ENCODE measurements at regions not wholly inside any gene's neighbourhood (a gene's known extent, or its start where the extent isn't known, plus 50 kb on each side); places are given as distances from the start of the nearest gene placed in this dataset.

- WGBS (ENCODE audit: insufficient coverage), result no CpG with 5 or more reads among the region's 8 CpGs
- no peak overlapping the region for H3K4me3 ChIP-seq (ENCODE audit: low read depth, low read length)
- H3K9me3 ChIP-seq (ENCODE audit: control insufficient read depth, insufficient read depth, low read length), result no peaks in the 10 kb centered on the region
- H3K27me3 ChIP-seq (ENCODE audit: control insufficient read depth, insufficient read depth, low read length), result peaks cover 22% of the 10 kb centered on the region
- no peak for DNase-seq (ENCODE audit: low read depth in 4 of 6, low spot score in 6 of 6)
- no peaks in the 10 kb centered on the region for H3K4me1 ChIP-seq (ENCODE audit: control insufficient read depth, insufficient read depth, low read length)
- H3K36me3 ChIP-seq (ENCODE audit: control insufficient read depth, insufficient read depth, low read length), result no peaks in the 10 kb centered on the region
- H3K27ac ChIP-seq (ENCODE audit: low read depth, low read length), result no peak overlapping the region
These were observed 389.8 kb downstream of the NR2F2 start for GRCh38 chr15:96720251-96720650.

DNA sequence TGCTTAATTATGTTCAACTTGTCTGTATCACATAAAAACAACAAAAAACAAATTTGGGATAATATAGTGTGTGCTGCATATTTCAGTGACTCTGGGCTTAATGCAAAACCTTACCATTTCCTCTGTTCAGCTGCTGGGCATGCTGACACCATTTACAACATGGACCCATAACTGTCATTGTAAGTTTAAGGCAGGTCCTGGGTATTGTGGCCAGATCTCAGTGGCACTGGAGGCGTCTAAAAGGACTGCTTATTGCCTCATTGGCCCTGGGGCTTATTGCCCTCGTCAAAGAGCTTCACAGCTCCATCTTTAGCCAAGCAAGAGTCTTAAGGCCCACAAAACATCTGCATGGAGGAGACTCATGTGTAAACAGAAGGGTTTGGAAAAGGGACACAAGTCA is 390.2 kb downstream of the NR2F2 start:
- no peak overlapping the region for H3K4me3 ChIP-seq (ENCODE audit: low read depth, low read length)
- H3K27ac ChIP-seq (ENCODE audit: low read depth, low read length), result no peak overlapping the region
- H3K9me3 ChIP-seq (ENCODE audit: control insufficient read depth, insufficient read depth, low read length), result no peaks in the 10 kb centered on the region
- no peak for DNase-seq (ENCODE audit: low read depth in 4 of 6, low spot score in 6 of 6)
- H3K27me3 ChIP-seq (ENCODE audit: control insufficient read depth, insufficient read depth, low read length), result peaks cover 22% of the 10 kb centered on the region
- 74% methylated on average over 2 of the region's 2 CpGs for WGBS (ENCODE audit: insufficient coverage)
- H3K4me1 ChIP-seq (ENCODE audit: control insufficient read depth, insufficient read depth, low read length), result no peaks in the 10 kb centered on the region
- H3K36me3 ChIP-seq (ENCODE audit: control insufficient read depth, insufficient read depth, low read length), result no peaks in the 10 kb centered on the region

GRCh38 chr15:96728591-96728990 is 398.1 kb downstream of the NR2F2 start:
- WGBS (ENCODE audit: insufficient coverage), result 74% methylated on average over 5 of the region's 6 CpGs
- Histone ChIP-seq H3K4me3 (ENCODE audit: low read depth, low read length) (no peak overlapping the region), H3K4me1 (ENCODE audit: control insufficient read depth, insufficient read depth, low read length) (no peaks in the 10 kb centered on the region)

GRCh38 chr15:96732704-96733103 is 402.2 kb downstream of the NR2F2 start:
- Histone ChIP-seq H3K36me3 (ENCODE audit: control insufficient read depth, insufficient read depth, low read length) (no peaks in the 10 kb centered on the region), H3K4me1 (ENCODE audit: control insufficient read depth, insufficient read depth, low read length) (no peaks in the 10 kb centered on the region), H3K27me3 (ENCODE audit: control insufficient read depth, insufficient read depth, low read length) (peaks cover 4% of the 10 kb centered on the region), H3K27ac (ENCODE audit: low read depth, low read length) (no peak overlapping the region), H3K9me3 (ENCODE audit: control insufficient read depth, insufficient read depth, low read length) (no peaks in the 10 kb centered on the region), H3K4me3 (ENCODE audit: low read depth, low read length) (no peak overlapping the region)
- DNase-seq (ENCODE audit: low read depth in 4 of 6, low spot score in 6 of 6), result no peak
- 93% methylated on average over 3 of the region's 5 CpGs for WGBS (ENCODE audit: insufficient coverage)

More at GRCh38 chr15:96728591-96728990, 398.1 kb downstream of the NR2F2 start:
- H3K9me3 ChIP-seq (ENCODE audit: control insufficient read depth, insufficient read depth, low read length), result no peaks in the 10 kb centered on the region
- no peaks in the 10 kb centered on the region for H3K36me3 ChIP-seq (ENCODE audit: control insufficient read depth, insufficient read depth, low read length)
- no peak for DNase-seq (ENCODE audit: low read depth in 4 of 6, low spot score in 6 of 6)
- H3K27ac ChIP-seq (ENCODE audit: low read depth, low read length), result no peak overlapping the region
- H3K27me3 ChIP-seq (ENCODE audit: control insufficient read depth, insufficient read depth, low read length), result peaks cover 9% of the 10 kb centered on the region

- H3K27ac ChIP-seq (ENCODE audit: low read depth, low read length), result no peak overlapping the region
- DNase-seq (ENCODE audit: low read depth in 4 of 6, low spot score in 6 of 6), result no peak
- H3K4me1 ChIP-seq (ENCODE audit: control insufficient read depth, insufficient read depth, low read length), result no peaks in the 10 kb centered on the region
- 86% methylated on average over 1 of the region's 4 CpGs for WGBS (ENCODE audit: insufficient coverage)
- peaks cover 4% of the 10 kb centered on the region for H3K27me3 ChIP-seq (ENCODE audit: control insufficient read depth, insufficient read depth, low read length)
- no peaks in the 10 kb centered on the region for H3K9me3 ChIP-seq (ENCODE audit: control insufficient read depth, insufficient read depth, low read length)
- no peaks in the 10 kb centered on the region for H3K36me3 ChIP-seq (ENCODE audit: control insufficient read depth, insufficient read depth, low read length)
- H3K4me3 ChIP-seq (ENCODE audit: low read depth, low read length), result no peak overlapping the region
These were observed 403.2 kb downstream of the NR2F2 start for GRCh38 chr15:96733721-96734120.

GRCh38 chr15:96735632-96736240 is 405.2 kb downstream of the NR2F2 start:
- Histone ChIP-seq H3K27me3 (ENCODE audit: control insufficient read depth, insufficient read depth, low read length) (peaks cover 7% of the 10 kb centered on the region), H3K27ac (ENCODE audit: low read depth, low read length) (no peak overlapping the region), H3K4me3 (ENCODE audit: low read depth, low read length) (no peak overlapping the region), H3K36me3 (ENCODE audit: control insufficient read depth, insufficient read depth, low read length) (no peaks in the 10 kb centered on the region), H3K9me3 (ENCODE audit: control insufficient read depth, insufficient read depth, low read length) (no peaks in the 10 kb centered on the region), H3K4me1 (ENCODE audit: control insufficient read depth, insufficient read depth, low read length) (no peaks in the 10 kb centered on the region)
- WGBS (ENCODE audit: insufficient coverage), result 100% methylated on average over 1 of the region's 2 CpGs
- peak in 2 of 6 donors; percentile 32 to 74 for DNase-seq (ENCODE audit: low read depth in 4 of 6, low spot score in 6 of 6)

DNA sequence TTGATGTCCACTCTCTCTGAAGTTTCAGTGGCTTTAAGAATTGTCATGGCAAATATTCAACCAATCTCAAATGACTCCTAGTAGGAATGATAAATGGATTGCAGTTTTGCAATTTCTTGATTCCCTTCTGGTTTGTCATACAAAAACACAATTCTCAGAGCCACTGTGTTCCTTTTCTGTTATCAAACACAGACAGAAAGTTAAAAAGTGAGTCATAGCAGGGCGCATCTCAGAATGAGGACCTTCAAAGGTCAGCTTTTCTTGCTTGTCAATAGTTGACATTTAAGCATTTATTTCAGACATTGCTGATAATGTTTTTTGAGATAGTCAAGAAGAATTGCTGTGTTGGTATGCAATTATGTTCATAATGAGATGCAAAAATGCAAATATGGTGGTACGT is 405.9 kb downstream of the NR2F2 start:
- 80% methylated on average over 1 of the region's 2 CpGs for WGBS (ENCODE audit: insufficient coverage)
- DNase-seq (ENCODE audit: low read depth in 4 of 6, low spot score in 6 of 6), result peak in 1 of 6 donors; percentile 38
- H3K4me3 ChIP-seq (ENCODE audit: low read depth, low read length), result no peak overlapping the region
- no peaks in the 10 kb centered on the region for H3K9me3 ChIP-seq (ENCODE audit: control insufficient read depth, insufficient read depth, low read length)
- peaks cover 8% of the 10 kb centered on the region for H3K27me3 ChIP-seq (ENCODE audit: control insufficient read depth, insufficient read depth, low read length)
- no peaks in the 10 kb centered on the region for H3K4me1 ChIP-seq (ENCODE audit: control insufficient read depth, insufficient read depth, low read length)
- no peaks in the 10 kb centered on the region for H3K36me3 ChIP-seq (ENCODE audit: control insufficient read depth, insufficient read depth, low read length)
- no peak overlapping the region for H3K27ac ChIP-seq (ENCODE audit: low read depth, low read length)

DNA sequence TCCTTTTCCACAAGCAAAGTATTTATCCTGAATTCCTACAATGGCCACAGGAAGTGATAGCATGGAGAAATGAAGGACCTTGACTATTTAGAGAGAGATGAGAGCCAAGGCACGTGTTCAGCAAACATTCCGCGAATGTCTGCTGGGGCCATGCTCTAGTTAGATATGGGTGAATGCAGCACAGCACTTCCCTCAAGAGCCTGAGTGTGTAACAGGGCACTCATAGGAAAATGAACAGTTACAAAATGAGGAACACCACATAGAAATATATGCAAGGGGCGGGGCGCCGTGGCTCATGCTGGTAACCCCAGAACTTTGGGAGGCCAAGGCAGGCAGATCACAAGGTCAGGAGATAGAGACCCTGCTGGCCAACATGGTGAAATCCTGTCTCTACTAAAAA is 406.9 kb downstream of the NR2F2 start:
- no peak for DNase-seq (ENCODE audit: low read depth in 4 of 6, low spot score in 6 of 6)
- no peak overlapping the region for H3K27ac ChIP-seq (ENCODE audit: low read depth, low read length)
- peaks cover 16% of the 10 kb centered on the region for H3K27me3 ChIP-seq (ENCODE audit: control insufficient read depth, insufficient read depth, low read length)
- H3K4me3 ChIP-seq (ENCODE audit: low read depth, low read length), result no peak overlapping the region
- no peaks in the 10 kb centered on the region for H3K36me3 ChIP-seq (ENCODE audit: control insufficient read depth, insufficient read depth, low read length)
- H3K9me3 ChIP-seq (ENCODE audit: control insufficient read depth, insufficient read depth, low read length), result no peaks in the 10 kb centered on the region
- 96% methylated on average over 6 of the region's 6 CpGs for WGBS (ENCODE audit: insufficient coverage)
- no peaks in the 10 kb centered on the region for H3K4me1 ChIP-seq (ENCODE audit: control insufficient read depth, insufficient read depth, low read length)

DNA sequence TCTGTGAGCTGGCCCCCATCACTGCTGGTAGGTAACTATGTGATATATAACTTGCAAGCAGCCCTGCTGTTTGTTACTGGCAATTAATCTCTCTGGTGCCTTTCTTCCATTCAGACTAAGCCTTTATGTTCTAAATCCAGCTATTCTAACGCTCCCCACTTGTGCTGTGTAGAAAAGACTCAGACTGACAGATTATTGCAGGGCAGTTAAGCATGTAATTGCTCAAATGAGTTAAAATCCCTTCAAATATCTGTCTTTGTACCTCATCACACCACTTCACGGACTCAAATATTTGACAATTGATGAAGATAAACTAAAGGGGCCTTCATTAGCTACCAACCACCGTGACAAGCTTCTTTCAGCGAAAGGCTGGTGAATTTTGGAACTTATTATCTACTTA is 416.2 kb downstream of the NR2F2 start:
- Histone ChIP-seq H3K27me3 (ENCODE audit: control insufficient read depth, insufficient read depth, low read length) (peaks cover 39% of the 10 kb centered on the region), H3K27ac (ENCODE audit: low read depth, low read length) (no peak overlapping the region), H3K9me3 (ENCODE audit: control insufficient read depth, insufficient read depth, low read length) (no peaks in the 10 kb centered on the region), H3K4me3 (ENCODE audit: low read depth, low read length) (no peak overlapping the region), H3K4me1 (ENCODE audit: control insufficient read depth, insufficient read depth, low read length) (no peaks in the 10 kb centered on the region), H3K36me3 (ENCODE audit: control insufficient read depth, insufficient read depth, low read length) (no peaks in the 10 kb centered on the region)
- DNase-seq (ENCODE audit: low read depth in 4 of 6, low spot score in 6 of 6), result peak in 4 of 6 donors; percentile 3 to 71 (median 38)
- WGBS (ENCODE audit: insufficient coverage), result no CpG with 5 or more reads among the region's 4 CpGs

DNA sequence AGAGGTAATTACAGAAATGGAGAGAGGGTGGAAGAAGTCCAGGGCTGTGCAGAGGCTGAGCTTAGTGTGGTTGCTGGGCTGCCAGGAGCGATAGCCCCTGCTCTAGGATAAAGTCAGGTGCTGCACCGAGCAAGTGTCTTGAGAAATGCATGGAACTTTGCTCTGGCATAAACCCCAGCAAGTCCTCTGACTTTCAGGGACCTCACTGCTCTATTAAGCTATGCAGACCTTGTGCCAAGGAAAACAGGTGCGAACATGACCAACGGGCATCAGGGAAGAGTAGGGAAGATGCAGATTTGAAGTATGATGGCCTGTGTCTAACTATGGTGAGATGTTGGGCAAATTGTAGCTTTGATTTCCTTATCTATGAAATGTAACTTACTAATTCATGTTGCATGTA is 416.8 kb downstream of the NR2F2 start:
- Histone ChIP-seq H3K4me3 (ENCODE audit: low read depth, low read length) (no peak overlapping the region), H3K9me3 (ENCODE audit: control insufficient read depth, insufficient read depth, low read length) (no peaks in the 10 kb centered on the region), H3K27ac (ENCODE audit: low read depth, low read length) (no peak overlapping the region), H3K27me3 (ENCODE audit: control insufficient read depth, insufficient read depth, low read length) (peaks cover 34% of the 10 kb centered on the region), H3K36me3 (ENCODE audit: control insufficient read depth, insufficient read depth, low read length) (no peaks in the 10 kb centered on the region), H3K4me1 (ENCODE audit: control insufficient read depth, insufficient read depth, low read length) (no peaks in the 10 kb centered on the region)
- 34% methylated on average over 2 of the region's 4 CpGs for WGBS (ENCODE audit: insufficient coverage)
- DNase-seq (ENCODE audit: low read depth in 4 of 6, low spot score in 6 of 6), result peak in 1 of 6 donors; percentile 4

Measured in spinal cord (tissue), 9 donors.